Hematopoietic multipotent progenitor cell treated with erythropoietin and hydrocortisone succinate and interleukin-3 and kit ligand, for 15 days (in vitro differentiated cells): ENCODE measurements at regions not wholly inside any gene's neighbourhood (a gene's known extent, or its start where the extent isn't known, plus 50 kb on each side); places are given as distances from the start of the nearest gene placed in this dataset.

Source experiments
- DNase-seq: peaks from one replicate; pipeline ENCODE4 v3.0.0-alpha.2; 2015; ENCODE audit warnings: low spot score

- no peak for DNase-seq
Observed at GRCh38 chr12:105960319-105961083, 178.3 kb downstream of the NUAK1 start.

- no peak for DNase-seq
Observed at GRCh38 chr12:105961821-105962671, 176.7 kb downstream of the NUAK1 start.

- DNase-seq, result no peak
Observed at GRCh38 chr12:105967038-105967776, 171.5 kb downstream of the NUAK1 start.

GRCh38 chr12:105968025-105968424 is 170.7 kb downstream of the NUAK1 start:
- DNase-seq, result no peak

GRCh38 chr12:105970885-105971284 is 167.9 kb downstream of the NUAK1 start:
- no peak for DNase-seq

GRCh38 chr12:105974738-105975137 is 164.0 kb downstream of the NUAK1 start:
- DNase-seq, result no peak

- no peak for DNase-seq
Observed at GRCh38 chr12:105975351-105975750, 163.4 kb downstream of the NUAK1 start.

- no peak for DNase-seq
Observed at GRCh38 chr12:105977236-105977635, 161.5 kb downstream of the NUAK1 start.

- DNase-seq, result no peak
Observed at GRCh38 chr12:105977652-105978051, 161.1 kb downstream of the NUAK1 start.

- DNase-seq, result no peak
Observed at GRCh38 chr12:105978276-105978675, 160.5 kb downstream of the NUAK1 start.

GRCh38 chr12:105978686-105979085 is 160.1 kb downstream of the NUAK1 start:
- no peak for DNase-seq

GRCh38 chr12:105980085-105980484 is 158.7 kb downstream of the NUAK1 start:
- DNase-seq, result no peak

GRCh38 chr12:105980533-105980932 is 158.2 kb downstream of the NUAK1 start:
- DNase-seq, result no peak

- DNase-seq, result no peak
Observed at GRCh38 chr12:105982022-105982421, 156.7 kb downstream of the NUAK1 start.

GRCh38 chr12:105983622-105984320 is 155.0 kb downstream of the NUAK1 start:
- DNase-seq, result no peak

- no peak for DNase-seq
Observed at GRCh38 chr12:105985383-105985782, 153.4 kb downstream of the NUAK1 start.

- no peak for DNase-seq
Observed at GRCh38 chr12:105986779-105987684, 151.7 kb downstream of the NUAK1 start.

GRCh38 chr12:105987685-105988035 is 151.1 kb downstream of the NUAK1 start:
- DNase-seq, result no peak

GRCh38 chr12:105992849-105993740 is 145.7 kb downstream of the NUAK1 start:
- DNase-seq, result no peak
